IMR-90 (cell line): ENCODE measurements at regions not wholly inside any gene's neighbourhood (a gene's known extent, or its start where the extent isn't known, plus 50 kb on each side); places are given as distances from the start of the nearest gene placed in this dataset.

Source experiments
- ATAC-seq: fragments of 200-7000 bp; cut with Tn5 transposase; 2 replicates; pipeline ENCODE4 v1.9.1; 2020; ENCODE audit warnings: low read depth, mild to moderate bottlenecking, moderate library complexity
- BruUV-seq: library from RNA; stranded (reverse); fragments of 400-500 nt; replicated peaks from 2 replicates; lab custom pipeline; 2021; lab: Mats Ljungman, UMichigan
- CTCF ChIA-PET: fragments of 300-600 bp; formaldehyde crosslinking; extraction: SDS; loops from one replicate; lab custom pipeline; 2021; ENCODE audit warnings: antibody characterized with exemption; lab: Yijun Ruan, JAX
- POLR2A ChIA-PET: fragments of 300-600 bp; sonication (Branson Sonifier 250); formaldehyde crosslinking; loops from one replicate; lab custom pipeline; 2022; ENCODE audit warnings: antibody characterized with exemption; ENCODE audit not compliant: unreplicated experiment; lab: Charles Lee
- DNase-seq: peaks from one replicate; pipeline ENCODE4 v3.0.0; 2013
- H2AFZ ChIP-seq: replicated peaks from 2 replicates; pipeline ENCODE3; 2013; ENCODE audit warnings: low read length, mild to moderate bottlenecking; ENCODE audit not compliant: poor library complexity
- H2AK5ac ChIP-seq: 2 replicates; pipeline ENCODE4 v1.6.1; 2013; ENCODE audit warnings: low read depth, low read length, inconsistent platforms
- H2AK9ac ChIP-seq: replicated peaks from 2 replicates; pipeline ENCODE3; 2013; ENCODE audit warnings: mild to moderate bottlenecking, low read depth, low read length, moderate library complexity; ENCODE audit not compliant: poor library complexity
- H2BK120ac ChIP-seq: 2 replicates; pipeline ENCODE4 v1.6.1; 2013; ENCODE audit warnings: low read depth, low read length, inconsistent platforms
- H2BK15ac ChIP-seq: 3 replicates; pipeline ENCODE4 v1.6.1; 2013; ENCODE audit warnings: low read depth, low read length, inconsistent platforms
- H2BK20ac ChIP-seq: 2 replicates; pipeline ENCODE4 v1.6.1; 2013; ENCODE audit warnings: low read depth, mild to moderate bottlenecking, inconsistent platforms, low read length, moderate library complexity
- H2BK5ac ChIP-seq: 2 replicates; pipeline ENCODE4 v1.6.1; 2013; ENCODE audit warnings: mild to moderate bottlenecking, low read depth, low read length, inconsistent platforms; ENCODE audit not compliant: poor library complexity, severe bottlenecking
- H3K14ac ChIP-seq: replicated peaks from 2 replicates; pipeline ENCODE4 v1.6.1; 2013; ENCODE audit warnings: low read depth, low read length, inconsistent platforms
- H3K18ac ChIP-seq: 2 replicates; pipeline ENCODE4 v1.6.1; 2013; ENCODE audit warnings: low read depth, low read length, control low read depth
- H3K23ac ChIP-seq: 2 replicates; pipeline ENCODE4 v1.6.1; 2013; ENCODE audit warnings: low read depth, low read length, inconsistent platforms
- H3K27ac ChIP-seq: 2 replicates; pipeline ENCODE4 v1.5.1; 2013; ENCODE audit warnings: mild to moderate bottlenecking, control low read depth, low read length; ENCODE audit not compliant: insufficient read depth
- H3K27me3 ChIP-seq: 2 replicates; pipeline ENCODE4 v1.6.1; 2013; ENCODE audit warnings: low read length; ENCODE audit not compliant: control insufficient read depth, insufficient read depth
- H3K36me3 ChIP-seq: 2 replicates; pipeline ENCODE4 v1.6.1; 2013; ENCODE audit warnings: low read length, mixed read lengths; ENCODE audit not compliant: control insufficient read depth, insufficient read depth
- H3K4ac ChIP-seq: 2 replicates; pipeline ENCODE4 v1.6.1; 2013; ENCODE audit warnings: low read depth, low read length, inconsistent platforms
- H3K4me1 ChIP-seq: 2 replicates; pipeline ENCODE4 v1.6.1; 2013; ENCODE audit warnings: low read length, mixed read lengths; ENCODE audit not compliant: control insufficient read depth, insufficient read depth
- H3K4me2 ChIP-seq: 2 replicates; pipeline ENCODE4 v1.6.1; 2013; ENCODE audit warnings: low read depth, mild to moderate bottlenecking, control low read depth, low read length, moderate library complexity
- H3K4me3 ChIP-seq: 2 replicates; pipeline ENCODE4 v1.5.1; 2013; ENCODE audit warnings: low read depth, mild to moderate bottlenecking, control low read depth, low read length, moderate library complexity; ENCODE audit not compliant: insufficient read depth
- H3K56ac ChIP-seq: 2 replicates; pipeline ENCODE4 v1.6.1; 2013; ENCODE audit warnings: low read length, inconsistent platforms; ENCODE audit not compliant: insufficient read depth; ENCODE audit errors: extremely low read depth
- H3K79me1 ChIP-seq, 2 experiments: 2 replicates each; pipeline ENCODE4 v1.6.1; 2013; ENCODE audit warnings: low read length in 2 of 2, inconsistent platforms in 1 of 2, low read depth in 1 of 2
- H3K9ac ChIP-seq: 2 replicates; pipeline ENCODE4 v1.6.1; 2013; ENCODE audit warnings: low read depth, low read length, control low read depth
- H3K9me1 ChIP-seq: 2 replicates; pipeline ENCODE4 v1.6.1; 2013; ENCODE audit warnings: low read length, inconsistent platforms; ENCODE audit not compliant: insufficient read depth
- H3K9me3 ChIP-seq: 2 replicates; pipeline ENCODE4 v1.6.1; 2013; ENCODE audit warnings: low read length; ENCODE audit not compliant: control insufficient read depth, insufficient read depth
- H4K20me1 ChIP-seq: 2 replicates; pipeline ENCODE4 v1.6.1; 2013; ENCODE audit warnings: low read length, inconsistent platforms; ENCODE audit not compliant: insufficient read depth
- H4K5ac ChIP-seq: 2 replicates; pipeline ENCODE4 v1.6.1; 2013; ENCODE audit warnings: mild to moderate bottlenecking, low read depth, low read length, control low read depth
- H4K8ac ChIP-seq, 2 experiments: 2 replicates each; pipeline ENCODE4 v1.6.1; 2013; ENCODE audit warnings: low read depth in 2 of 2, low read length in 2 of 2, control low read depth in 1 of 2, inconsistent platforms in 1 of 2
- H4K91ac ChIP-seq: 2 replicates; pipeline ENCODE4 v1.6.1; 2013; ENCODE audit warnings: low read depth, low read length, inconsistent platforms; ENCODE audit not compliant: insufficient read depth
- BHLHE40 ChIP-seq: fragments of 150-350 bp; IDR thresholded peaks from 2 replicates; pipeline ENCODE4 v1.6.1; 2016; ENCODE audit warnings: mild to moderate bottlenecking, low read depth, low read length
- CEBPB ChIP-seq: IDR thresholded peaks from 2 replicates; pipeline ENCODE4 v1.6.1; 2012; ENCODE audit warnings: low read depth, low read length, improper control_type of control experiment
- CHD1 ChIP-seq: IDR thresholded peaks from 2 replicates; pipeline ENCODE4 v1.6.1; 2012; ENCODE audit warnings: low read depth, low read length, improper control_type of control experiment
- FOS ChIP-seq: fragments of 150-350 bp; IDR thresholded peaks from 2 replicates; pipeline ENCODE4 v1.6.1; 2016; ENCODE audit warnings: low read depth, low read length
- MAFK ChIP-seq: IDR thresholded peaks from 2 replicates; pipeline ENCODE4 v1.6.1; 2012; ENCODE audit warnings: low read depth, low read length, improper control_type of control experiment
- MAZ ChIP-seq: IDR thresholded peaks from 2 replicates; pipeline ENCODE4 v1.6.1; 2012; ENCODE audit warnings: low read depth, mild to moderate bottlenecking, low read length, improper control_type of control experiment, moderate library complexity, borderline replicate concordance
- MXI1 ChIP-seq: IDR thresholded peaks from 2 replicates; pipeline ENCODE4 v1.6.1; 2012; ENCODE audit warnings: low read depth, mild to moderate bottlenecking, low read length, moderate library complexity, borderline replicate concordance
- NFE2L2 ChIP-seq: fragments of 150-350 bp; IDR thresholded peaks from 2 replicates; pipeline ENCODE4 v1.6.1; 2016; ENCODE audit warnings: low read depth, mild to moderate bottlenecking, low read length
- POLR2A ChIP-seq: IDR thresholded peaks from 2 replicates; pipeline ENCODE4 v1.6.1; 2012; ENCODE audit warnings: mild to moderate bottlenecking, low read depth, low read length
- SMC3 ChIP-seq: fragments of 150-350 bp; IDR thresholded peaks from 2 replicates; pipeline ENCODE4 v1.6.1; 2016; ENCODE audit warnings: low read depth, mild to moderate bottlenecking, antibody characterized with exemption, low read length, moderate library complexity
- WGBS, 2 experiments: methylation state at CpG; one replicate each; pipeline versions ENCODE4 v1.1.5 to v1.1.7; 2013; ENCODE audit warnings: missing lambda C conversion rate in 2 of 2; ENCODE audit not compliant: insufficient read length in 1 of 2; ENCODE audit errors: extremely low coverage in 2 of 2; 5-methylcytosine and 5-hydroxymethylcytosine counted together
- dilution Hi-C: fragments of 300-500 bp; cut with HindIII; formaldehyde crosslinking; loops from one replicate; pipeline ENCODE4 v1.14.3; 2018; ENCODE audit warnings: low sequenced_read_pairs; ENCODE audit not compliant: unreplicated experiment
- in situ Hi-C: fragments of 300-500 bp; cut with MboI; formaldehyde crosslinking; loops from 3 replicates; pipeline ENCODE4 v1.14.3; 2019; ENCODE audit warnings: low sequenced_read_pairs, inconsistent platforms, mixed read lengths
- intact Hi-C: fragments of 100-400 bp; cut with micrococcal nuclease; formaldehyde crosslinking; loops from 2 replicates; pipeline ENCODE4 v1.10.0; 2022
- TF ChIP-seq, protein P1 (sequence below): fragments of 150-350 bp; IDR thresholded peaks from 2 replicates; pipeline ENCODE4 v1.6.1; 2016; ENCODE audit warnings: low read depth, mild to moderate bottlenecking, low read length, moderate library complexity, borderline replicate concordance

DNA sequence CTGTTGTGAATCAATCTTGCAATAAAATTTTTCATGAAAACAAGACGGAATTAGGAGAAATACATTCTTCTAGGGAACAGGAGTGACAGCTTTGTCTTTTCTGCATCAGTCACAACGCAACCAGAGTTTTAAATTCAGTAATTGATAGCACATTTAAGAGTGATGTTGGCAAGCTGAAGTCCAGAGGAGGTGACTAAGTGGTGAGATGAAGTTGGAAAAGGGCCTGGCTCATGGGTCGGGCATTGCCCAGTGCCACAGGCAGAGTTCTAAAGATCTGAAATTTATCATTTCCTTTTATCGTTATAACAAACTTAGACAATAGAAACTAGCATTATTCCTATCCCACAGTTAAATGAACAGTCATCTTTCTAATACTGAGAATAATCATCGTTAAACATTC is 764.6 kb upstream of the ZEB2 start:
- Histone ChIP-seq H4K5ac (no peak overlapping the region), H3K14ac (no peak overlapping the region), H2BK120ac (no peak overlapping the region), H2BK15ac (no peak overlapping the region), H4K91ac (no peak overlapping the region), H3K27me3 (no peaks in the 10 kb centered on the region), H3K9ac (no peak overlapping the region), H3K4ac (no peak overlapping the region), H3K27ac (no peak overlapping the region), H3K4me1 (peaks cover 2% of the 10 kb centered on the region; the same call in 1 of the 2 replicates), H3K79me1 (no peaks in the 10 kb centered on the region), H4K8ac (no peak overlapping the region), H3K18ac (no peak overlapping the region), H2AK9ac (no peak overlapping the region), H3K9me1 (no peaks in the 10 kb centered on the region), H2AFZ (no peak overlapping the region), H3K4me3 (no peak overlapping the region), H2BK20ac (no peak overlapping the region), H3K4me2 (no peak overlapping the region), H4K20me1 (no peaks in the 10 kb centered on the region), H2AK5ac (no peak overlapping the region), H3K9me3 (no peaks in the 10 kb centered on the region), H3K36me3 (no peaks in the 10 kb centered on the region), H2BK5ac (no peak overlapping the region), H3K56ac (no peak overlapping the region), H3K23ac (no peak overlapping the region)
- dilution Hi-C loops: no loop called here
- 80% methylated on average over 1 of the region's 5 CpGs; no CpG with 5 or more reads in 1 of the 2 experiments for WGBS, 2 experiments
- ATAC-seq: no peak
- DNase-seq: no peak
- no TSS peak for BruUV-seq
- TF ChIP-seq FOS (no peak), BHLHE40 (no peak), MAZ (no peak), CHD1 (no peak), CEBPB (no peak), POLR2A (no peak), MAFK (no peak), SMC3 (no peak), MXI1 (no peak), NFE2L2 (no peak)
- TF ChIP-seq, protein P1, sequence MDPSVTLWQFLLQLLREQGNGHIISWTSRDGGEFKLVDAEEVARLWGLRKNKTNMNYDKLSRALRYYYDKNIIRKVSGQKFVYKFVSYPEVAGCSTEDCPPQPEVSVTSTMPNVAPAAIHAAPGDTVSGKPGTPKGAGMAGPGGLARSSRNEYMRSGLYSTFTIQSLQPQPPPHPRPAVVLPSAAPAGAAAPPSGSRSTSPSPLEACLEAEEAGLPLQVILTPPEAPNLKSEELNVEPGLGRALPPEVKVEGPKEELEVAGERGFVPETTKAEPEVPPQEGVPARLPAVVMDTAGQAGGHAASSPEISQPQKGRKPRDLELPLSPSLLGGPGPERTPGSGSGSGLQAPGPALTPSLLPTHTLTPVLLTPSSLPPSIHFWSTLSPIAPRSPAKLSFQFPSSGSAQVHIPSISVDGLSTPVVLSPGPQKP: no peak
- in situ Hi-C loops: no loop called here
- intact Hi-C loops: no loop called here
- CTCF ChIA-PET: no interaction called here
- POLR2A ChIA-PET: no interaction called here
